GM12878 (cell line): ENCODE measurements at regions not wholly inside any gene's neighbourhood (a gene's known extent, or its start where the extent isn't known, plus 50 kb on each side); places are given as distances from the start of the nearest gene placed in this dataset.

Experiments
- ATAC-seq: fragments of 200-7000 bp; cut with Tn5 transposase; 3 replicates; pipeline ENCODE4 v1.9.1; 2020; ENCODE audit warnings: mild to moderate bottlenecking, moderate library complexity
- BruUV-seq: library from RNA; stranded (reverse); fragments of 400-500 nt; replicated peaks from 2 replicates; lab custom pipeline; 2021; lab: Mats Ljungman, UMichigan
- CTCF ChIA-PET: fragments of 300-600 bp; sonication (Branson Sonifier 250); formaldehyde crosslinking; extraction: SDS; loops from one replicate; lab custom pipeline; 2021; ENCODE audit warnings: inconsistent platforms; lab: Yijun Ruan, JAX
- POLR2A ChIA-PET: fragments of 350-600 bp; formaldehyde crosslinking; extraction: SDS; loops from one replicate; lab custom pipeline; 2021; ENCODE audit warnings: inconsistent platforms; lab: Charles Lee
- RAD21 ChIA-PET: fragments of 300-600 bp; sonication (Branson Sonifier 250); formaldehyde crosslinking; loops from one replicate; lab custom pipeline; 2023; ENCODE audit warnings: antibody characterized with exemption; ENCODE audit not compliant: unreplicated experiment; lab: Charles Lee
- SMC1A ChIA-PET: fragments of 300-600 bp; sonication (Branson Sonifier 250); formaldehyde crosslinking; loops from one replicate; lab custom pipeline; 2023; ENCODE audit not compliant: unreplicated experiment, uncharacterized antibody; lab: Charles Lee
- DNase-seq: peaks from one replicate; pipeline ENCODE4 v3.0.0-alpha.2; 2011; ENCODE audit warnings: low read depth, low spot score
- FAIRE-seq: peaks from 3 replicates; lab custom pipeline; 2011; peaks lifted over from hg19 to GRCh38; lab: Jason Lieb, UNC
- H2AFZ ChIP-seq: 2 replicates; pipeline ENCODE4 v1.6.0; 2011; ENCODE audit warnings: low read depth, low read length, control low read depth; ENCODE audit not compliant: control insufficient read depth
- H3K27ac ChIP-seq: 2 replicates; pipeline ENCODE4 v1.5.1; 2011; ENCODE audit warnings: control low read depth; ENCODE audit not compliant: control insufficient read depth, insufficient read depth
- H3K27me3 ChIP-seq, 2 experiments: replicated peaks in 1 of 2; 2 replicates each; pipeline versions ENCODE4 v1.6.0 to v1.6.1; 2011; ENCODE audit warnings: low read length in 1 of 2; ENCODE audit not compliant: control insufficient read depth in 2 of 2, insufficient read depth in 2 of 2
- H3K36me3 ChIP-seq, 2 experiments: 2 replicates each; pipeline ENCODE4 v1.5.1; 2011; ENCODE audit warnings: low read length in 1 of 2; ENCODE audit not compliant: control insufficient read depth in 2 of 2, insufficient read depth in 2 of 2
- H3K4me1 ChIP-seq: 2 replicates; pipeline ENCODE4 v1.6.1; 2011; ENCODE audit warnings: mild to moderate bottlenecking, low read length, moderate library complexity, mixed read lengths; ENCODE audit not compliant: control insufficient read depth, insufficient read depth
- H3K4me2 ChIP-seq: 2 replicates; pipeline ENCODE4 v1.6.0; 2011; ENCODE audit warnings: control low read depth; ENCODE audit not compliant: control insufficient read depth, insufficient read depth
- H3K4me3 ChIP-seq: fragments of 200-600 bp; sonication (generic); 2 replicates; pipeline ENCODE4 v1.5.1; 2016
- H3K79me2 ChIP-seq: 2 replicates; pipeline ENCODE4 v1.6.0; 2011; ENCODE audit warnings: low read length; ENCODE audit not compliant: control insufficient read depth, insufficient read depth
- H3K9ac ChIP-seq: 2 replicates; pipeline ENCODE4 v1.8.0; 2011; ENCODE audit warnings: low read length, control low read depth, mixed read lengths; ENCODE audit not compliant: control insufficient read depth, insufficient read depth
- H3K9me3 ChIP-seq: replicated peaks from 3 replicates; pipeline ENCODE4 v1.5.1; 2011; ENCODE audit warnings: mild to moderate bottlenecking, low read length; ENCODE audit not compliant: control insufficient read depth, insufficient read depth
- H4K20me1 ChIP-seq: 2 replicates; pipeline ENCODE4 v1.6.0; 2011; ENCODE audit not compliant: control insufficient read depth, insufficient read depth
- ATF7 ChIP-seq: fragments of 450-650 bp; IDR thresholded peaks from 2 replicates; pipeline ENCODE4 v1.6.1; 2016; ENCODE audit warnings: low read depth, mild to moderate bottlenecking
- CREM ChIP-seq: IDR thresholded peaks from 2 replicates; pipeline ENCODE4 v1.6.1; 2014; ENCODE audit warnings: antibody characterized with exemption, low read depth
- EP300 ChIP-seq, 2 experiments: fragments of 150-350 bp in 1 of 2; IDR thresholded peaks; 2 replicates each; pipeline ENCODE4 v1.6.1; 2011 to 2012; ENCODE audit warnings: low read depth in 2 of 2, low read length in 2 of 2, borderline replicate concordance in 1 of 2, improper control_type of control experiment in 1 of 2, inconsistent platforms in 1 of 2; ENCODE audit not compliant: control insufficient read depth in 1 of 2
- PAX5 ChIP-seq: IDR thresholded peaks from 2 replicates; pipeline ENCODE4 v1.6.1; 2011; ENCODE audit warnings: low read depth, low read length, borderline replicate concordance
- POLR2A ChIP-seq: IDR thresholded peaks from 2 replicates; pipeline ENCODE4 v1.6.1; 2011; ENCODE audit warnings: low read depth, mild to moderate bottlenecking, low read length
- RAD21 ChIP-seq: IDR thresholded peaks from 2 replicates; pipeline ENCODE4 v1.6.1; 2011; ENCODE audit warnings: mild to moderate bottlenecking, low read depth, low read length, moderate library complexity; ENCODE audit not compliant: insufficient read depth
- RBBP5 ChIP-seq: fragments of 200-600 bp; sonication (generic); conservative IDR thresholded peaks from 2 replicates; pipeline ENCODE4 v1.6.1; 2016
- ZZZ3 ChIP-seq: IDR thresholded peaks from 2 replicates; pipeline ENCODE4 v1.6.1; 2011; ENCODE audit warnings: low read depth; ENCODE audit not compliant: control insufficient read depth, insufficient read length
- WGBS: methylation state at CpG from one replicate; pipeline ENCODE4 v1.1.6; 2016; ENCODE audit warnings: low lambda C conversion rate; ENCODE audit not compliant: insufficient replicate concordance, insufficient coverage; ENCODE audit errors: missing lambda C conversion rate; 5-methylcytosine and 5-hydroxymethylcytosine counted together
- in situ Hi-C: fragments of 300-500 bp; cut with MboI; formaldehyde crosslinking; loops from 9 replicates; pipeline ENCODE4 v1.14.3; 2018; ENCODE audit warnings: mixed read lengths
- intact Hi-C: fragments of 100-400 bp; cut with micrococcal nuclease; formaldehyde crosslinking; loops from one replicate; pipeline ENCODE4 v1.14.2; 2022; ENCODE audit not compliant: unreplicated experiment
- TF ChIP-seq, protein P1 (sequence below): fragments of 450-650 bp; formaldehyde crosslinking; IDR thresholded peaks from 2 replicates; pipeline ENCODE4 v1.5.0; 2022; ENCODE audit warnings: mild to moderate bottlenecking, missing genetic modification characterization
- TF ChIP-seq, protein P2 (sequence below): IDR thresholded peaks from 2 replicates; pipeline ENCODE4 v1.6.1; 2011; ENCODE audit warnings: mild to moderate bottlenecking, low read depth, low read length, moderate library complexity; ENCODE audit not compliant: insufficient replicate concordance

DNA sequence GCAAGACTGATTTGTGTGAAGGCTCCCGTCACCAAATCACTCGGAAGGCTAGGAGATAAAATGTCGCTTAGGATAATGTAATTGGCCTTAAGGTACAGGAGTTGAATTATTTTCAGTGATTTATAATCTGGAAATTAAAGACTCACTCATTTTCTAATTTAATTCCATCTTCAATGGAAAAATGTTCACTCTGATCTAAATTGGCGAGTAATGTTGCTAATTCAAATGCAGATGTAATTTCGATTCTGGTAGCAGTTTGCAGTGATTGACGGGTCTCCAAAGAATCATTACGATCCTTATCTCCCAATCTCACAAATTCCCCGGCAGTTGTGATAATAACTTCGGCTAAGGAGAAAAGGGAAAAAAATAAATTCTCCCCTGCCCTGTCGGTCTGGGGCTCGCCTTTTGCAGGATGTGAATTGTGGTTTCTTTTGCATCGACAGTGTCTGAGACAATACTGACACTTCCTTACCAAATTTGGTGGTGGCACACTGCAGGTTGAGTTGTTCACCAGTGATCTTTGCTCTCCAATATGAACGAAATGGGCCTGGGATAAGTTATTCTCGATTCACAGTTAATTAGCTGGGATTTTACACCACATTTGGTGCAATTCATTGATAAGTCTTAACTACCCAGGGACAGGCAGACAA, 215.1 kb upstream of the GPR26 start:
- BruUV-seq, result no TSS peak
- no peak overlapping the region for H2AFZ ChIP-seq
- 41% methylated on average over 14 of the region's 14 CpGs for WGBS
- intact Hi-C loops, result no loop called here
- no peaks in the 10 kb centered on the region for H3K36me3 ChIP-seq
- H3K4me3 ChIP-seq, result no peak overlapping the region
- no peaks in the 10 kb centered on the region; the same call in 2 of the 3 replicates for H3K9me3 ChIP-seq
- in situ Hi-C loops, result no loop called here
- CTCF ChIA-PET, result no interaction called here
- POLR2A ChIA-PET, result no interaction called here
- H3K4me1 ChIP-seq, result no peaks in the 10 kb centered on the region
- SMC1A ChIA-PET, result no interaction called here
- no peak for FAIRE-seq
- TF ChIP-seq EP300 (IDR thresholded peaks at IDR 0.05; ENCODE audit: borderline replicate concordance in 1 of 2, control insufficient read depth in 1 of 2, low read depth in 2 of 2, low read length in 2 of 2), result no peak
- TF ChIP-seq, protein P1, sequence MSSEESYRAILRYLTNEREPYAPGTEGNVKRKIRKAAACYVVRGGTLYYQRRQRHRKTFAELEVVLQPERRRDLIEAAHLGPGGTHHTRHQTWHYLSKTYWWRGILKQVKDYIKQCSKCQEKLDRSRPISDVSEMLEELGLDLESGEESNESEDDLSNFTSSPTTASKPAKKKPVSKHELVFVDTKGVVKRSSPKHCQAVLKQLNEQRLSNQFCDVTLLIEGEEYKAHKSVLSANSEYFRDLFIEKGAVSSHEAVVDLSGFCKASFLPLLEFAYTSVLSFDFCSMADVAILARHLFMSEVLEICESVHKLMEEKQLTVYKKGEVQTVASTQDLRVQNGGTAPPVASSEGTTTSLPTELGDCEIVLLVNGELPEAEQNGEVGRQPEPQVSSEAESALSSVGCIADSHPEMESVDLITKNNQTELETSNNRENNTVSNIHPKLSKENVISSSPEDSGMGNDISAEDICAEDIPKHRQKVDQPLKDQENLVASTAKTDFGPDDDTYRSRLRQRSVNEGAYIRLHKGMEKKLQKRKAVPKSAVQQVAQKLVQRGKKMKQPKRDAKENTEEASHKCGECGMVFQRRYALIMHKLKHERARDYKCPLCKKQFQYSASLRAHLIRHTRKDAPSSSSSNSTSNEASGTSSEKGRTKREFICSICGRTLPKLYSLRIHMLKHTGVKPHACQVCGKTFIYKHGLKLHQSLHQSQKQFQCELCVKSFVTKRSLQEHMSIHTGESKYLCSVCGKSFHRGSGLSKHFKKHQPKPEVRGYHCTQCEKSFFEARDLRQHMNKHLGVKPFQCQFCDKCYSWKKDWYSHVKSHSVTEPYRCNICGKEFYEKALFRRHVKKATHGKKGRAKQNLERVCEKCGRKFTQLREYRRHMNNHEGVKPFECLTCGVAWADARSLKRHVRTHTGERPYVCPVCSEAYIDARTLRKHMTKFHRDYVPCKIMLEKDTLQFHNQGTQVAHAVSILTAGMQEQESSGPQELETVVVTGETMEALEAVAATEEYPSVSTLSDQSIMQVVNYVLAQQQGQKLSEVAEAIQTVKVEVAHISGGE (CRISPR knock-in tag), result no peak
- no peak for TF ChIP-seq RBBP5
- TF ChIP-seq POLR2A, result no peak
- TF ChIP-seq CREM, result no peak
- no peak for TF ChIP-seq ATF7
- no peak for TF ChIP-seq ZZZ3
- TF ChIP-seq, protein P2, sequence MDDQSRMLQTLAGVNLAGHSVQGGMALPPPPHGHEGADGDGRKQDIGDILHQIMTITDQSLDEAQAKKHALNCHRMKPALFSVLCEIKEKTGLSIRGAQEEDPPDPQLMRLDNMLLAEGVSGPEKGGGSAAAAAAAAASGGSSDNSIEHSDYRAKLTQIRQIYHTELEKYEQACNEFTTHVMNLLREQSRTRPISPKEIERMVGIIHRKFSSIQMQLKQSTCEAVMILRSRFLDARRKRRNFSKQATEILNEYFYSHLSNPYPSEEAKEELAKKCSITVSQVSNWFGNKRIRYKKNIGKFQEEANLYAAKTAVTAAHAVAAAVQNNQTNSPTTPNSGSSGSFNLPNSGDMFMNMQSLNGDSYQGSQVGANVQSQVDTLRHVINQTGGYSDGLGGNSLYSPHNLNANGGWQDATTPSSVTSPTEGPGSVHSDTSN, result no peak
- TF ChIP-seq PAX5, result no peak
- TF ChIP-seq RAD21, result no peak
- no peak overlapping the region for H3K27ac ChIP-seq
- no peak overlapping the region for H3K9ac ChIP-seq
- no peaks in the 10 kb centered on the region for H3K27me3 ChIP-seq
- no peak overlapping the region for H3K4me2 ChIP-seq
- RAD21 ChIA-PET, result no interaction called here
- DNase-seq, result no peak
- no peaks in the 10 kb centered on the region for H3K79me2 ChIP-seq
- H4K20me1 ChIP-seq, result no peaks in the 10 kb centered on the region
- no peak for ATAC-seq
